GM18511 (cell line): ENCODE measurements at regions not wholly inside any gene's neighbourhood (a gene's known extent, or its start where the extent isn't known, plus 50 kb on each side); places are given as distances from the start of the nearest gene placed in this dataset.

Experiments
- ATAC-seq: cut with Tn5 transposase; IDR thresholded peaks from one replicate; pipeline ENCODE4 v1.9.1; 2021; ENCODE audit warnings: mild to moderate bottlenecking, moderate library complexity; ENCODE audit not compliant: unreplicated experiment

- no peak for ATAC-seq
Observed at GRCh38 chr9:120221844-120222243, 358.1 kb downstream of the CDK5RAP2 start.

GRCh38 chr9:120214332-120214731, 365.6 kb downstream of the CDK5RAP2 start:
- no peak for ATAC-seq

DNA sequence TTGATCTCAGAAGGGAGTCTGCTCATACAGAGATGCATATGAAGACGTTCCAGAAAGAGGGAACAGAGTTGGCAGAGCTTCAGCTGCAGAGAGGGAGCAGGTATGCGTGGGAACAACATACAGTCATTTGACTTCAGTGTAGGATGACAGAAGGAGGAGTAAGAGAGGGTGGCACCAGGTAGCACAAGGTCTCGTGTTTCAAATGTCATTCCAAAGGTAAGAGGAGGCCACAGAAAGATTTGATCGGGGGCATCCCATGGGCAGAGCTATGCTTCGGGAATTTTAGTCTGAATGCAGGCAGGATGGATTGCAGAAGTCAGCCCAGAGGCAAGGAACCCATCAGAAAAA, 367.1 kb downstream of the CDK5RAP2 start:
- ATAC-seq: peak; percentile 40

DNA sequence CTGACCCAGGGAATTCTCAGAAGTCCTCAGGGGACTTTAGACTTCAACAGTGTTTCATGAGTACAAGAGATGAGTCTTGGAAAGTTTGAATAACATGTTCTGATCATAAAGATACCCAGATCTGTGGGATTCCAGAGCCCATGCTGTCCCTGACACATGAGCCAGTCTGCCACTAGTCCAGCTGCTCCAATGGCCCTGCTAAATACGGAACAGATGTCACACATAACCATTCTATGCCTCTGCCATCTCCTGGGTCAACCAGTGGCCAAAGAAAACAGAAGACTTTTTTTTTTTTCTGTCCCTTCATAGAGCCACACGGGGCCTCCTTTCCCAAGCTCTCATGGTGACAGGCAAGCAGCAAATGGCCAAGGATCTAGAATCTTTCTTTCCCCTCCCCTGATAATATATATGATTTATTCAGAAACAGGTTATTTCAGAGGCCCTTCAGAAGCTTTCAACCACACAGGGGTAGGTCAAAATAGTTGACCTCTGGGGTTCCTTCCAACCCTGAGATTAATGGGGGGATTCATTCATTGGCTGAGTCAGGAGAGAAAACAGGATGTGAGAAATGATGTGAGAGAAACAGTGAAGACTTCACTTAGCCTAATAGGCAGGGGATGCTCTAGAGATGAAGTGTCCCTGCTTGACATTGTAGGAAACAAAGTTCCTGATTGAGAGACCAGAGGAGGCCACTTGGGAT, 367.7 kb downstream of the CDK5RAP2 start:
- peak; percentile 87 for ATAC-seq

- no peak for ATAC-seq
Observed at GRCh38 chr9:120210274-120210673, 369.7 kb downstream of the CDK5RAP2 start.

DNA sequence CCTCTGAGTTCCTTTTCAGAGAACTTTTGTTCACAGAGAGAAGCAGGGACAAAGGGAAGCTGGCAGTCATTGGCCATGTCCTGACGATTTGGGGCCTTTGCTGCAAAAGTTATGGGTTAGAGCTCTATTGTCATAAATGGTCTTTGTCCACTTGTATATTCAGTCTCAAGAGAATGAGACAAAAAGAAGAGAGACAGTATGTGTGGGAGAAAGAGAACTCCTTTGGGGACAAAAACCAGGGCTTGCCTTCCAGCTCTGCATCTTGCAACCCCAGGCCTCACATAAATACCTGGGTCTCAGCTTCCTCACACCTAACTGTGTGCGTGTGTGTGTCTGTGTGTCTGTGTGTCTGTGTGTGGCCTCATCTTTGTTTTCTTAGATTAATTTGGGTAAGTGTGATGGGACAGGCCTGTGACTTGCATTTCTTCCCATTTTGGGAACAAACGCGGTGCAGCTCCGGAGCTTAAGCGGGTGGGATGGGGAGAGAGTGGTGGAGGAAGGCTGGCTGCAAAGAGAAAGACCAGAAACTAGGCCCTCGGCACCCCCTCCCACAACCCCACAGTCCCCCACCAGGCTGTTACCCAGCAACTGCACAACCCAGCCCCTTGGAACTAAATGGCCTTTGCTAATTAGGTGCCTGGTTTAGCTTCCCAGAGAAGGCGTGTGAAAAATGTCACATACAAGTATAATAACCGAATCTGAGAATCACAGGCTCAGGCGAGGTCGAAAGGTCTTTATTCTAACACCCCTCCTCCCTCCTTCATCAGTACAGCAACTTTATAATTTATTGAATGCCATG, 376.9 kb downstream of the CDK5RAP2 start:
- no peak for ATAC-seq

DNA sequence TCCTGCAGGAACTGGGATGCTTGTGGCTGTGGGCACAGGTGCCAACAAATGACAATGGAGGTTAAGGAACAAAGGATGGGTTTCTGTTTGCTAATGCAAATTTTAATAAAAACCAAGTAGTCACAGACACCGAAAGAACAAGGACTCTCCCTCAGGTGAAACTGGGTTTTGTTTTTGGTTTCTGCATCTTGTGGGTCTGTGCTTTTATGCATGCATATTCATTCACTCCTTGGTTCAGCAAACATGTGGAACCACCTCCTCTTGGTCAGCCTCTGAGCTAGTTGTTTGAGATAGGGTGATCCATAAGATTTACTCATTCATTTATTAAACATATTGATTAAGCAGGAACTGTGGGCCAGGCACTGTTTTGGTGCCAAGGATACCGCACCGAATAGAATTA, 381.9 kb downstream of the CDK5RAP2 start:
- no peak for ATAC-seq

DNA sequence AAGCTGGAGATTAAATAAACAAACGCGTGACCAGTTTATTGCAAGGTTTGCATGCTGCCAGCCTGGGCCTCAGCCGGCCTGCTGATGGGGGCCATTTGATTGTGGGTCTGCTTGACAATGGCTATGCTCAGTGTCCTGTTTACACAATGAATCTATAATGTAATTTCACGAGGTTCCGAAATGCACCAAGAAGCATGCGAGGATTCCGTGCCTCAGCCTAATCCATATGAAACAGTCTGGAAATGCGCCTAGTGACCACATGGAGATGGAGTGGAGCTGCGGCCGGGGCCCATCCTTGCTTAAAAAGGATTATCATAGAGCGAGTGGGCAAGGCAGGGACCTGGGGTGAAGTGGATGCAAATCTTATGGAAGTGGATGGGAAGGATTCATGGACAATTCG, 382.4 kb downstream of the CDK5RAP2 start:
- ATAC-seq: no peak

DNA sequence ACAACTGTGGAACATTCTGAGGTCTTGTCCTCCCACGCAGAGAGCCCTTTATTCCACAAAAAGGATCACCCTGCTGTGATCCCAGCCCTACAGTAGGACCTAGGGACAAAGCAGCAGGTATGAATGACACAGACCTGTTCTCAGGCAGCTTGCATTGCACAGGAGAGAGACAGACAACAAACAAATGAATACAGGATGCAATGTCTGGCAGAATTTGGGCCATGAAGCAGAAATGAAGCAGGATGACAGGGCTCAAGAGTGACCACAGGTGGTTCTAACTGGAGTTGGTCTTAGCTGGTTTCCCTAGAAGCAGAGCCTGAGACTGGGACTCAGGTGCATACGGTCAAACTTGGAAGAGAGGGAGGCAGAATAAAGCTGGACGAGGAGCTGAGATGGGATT, 388.8 kb downstream of the CDK5RAP2 start:
- ATAC-seq: no peak

- no peak for ATAC-seq
Observed at GRCh38 chr9:120187758-120188157, 392.2 kb downstream of the CDK5RAP2 start.

DNA sequence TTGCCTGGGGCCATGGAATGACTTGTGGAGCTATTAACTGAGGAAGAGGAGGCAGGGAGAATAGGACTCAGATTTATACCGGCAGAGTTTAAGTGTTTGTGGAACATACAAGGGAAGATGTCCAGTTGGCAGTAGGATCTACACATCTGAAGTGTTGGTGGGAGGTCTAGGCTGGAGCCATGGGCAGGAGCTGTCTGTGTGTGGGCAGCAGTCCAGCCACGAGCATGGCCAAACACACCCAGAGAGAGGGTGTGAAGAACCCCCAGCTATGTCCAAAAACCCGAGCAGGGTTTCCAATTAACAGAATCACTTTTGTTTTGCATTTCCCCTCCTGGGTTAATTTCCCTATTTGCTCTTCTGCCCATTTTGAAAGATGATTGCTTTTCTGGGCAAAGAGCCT, 393.7 kb downstream of the CDK5RAP2 start:
- ATAC-seq: no peak

GRCh38 chr9:120184266-120184665, 395.7 kb downstream of the CDK5RAP2 start:
- ATAC-seq: no peak

DNA sequence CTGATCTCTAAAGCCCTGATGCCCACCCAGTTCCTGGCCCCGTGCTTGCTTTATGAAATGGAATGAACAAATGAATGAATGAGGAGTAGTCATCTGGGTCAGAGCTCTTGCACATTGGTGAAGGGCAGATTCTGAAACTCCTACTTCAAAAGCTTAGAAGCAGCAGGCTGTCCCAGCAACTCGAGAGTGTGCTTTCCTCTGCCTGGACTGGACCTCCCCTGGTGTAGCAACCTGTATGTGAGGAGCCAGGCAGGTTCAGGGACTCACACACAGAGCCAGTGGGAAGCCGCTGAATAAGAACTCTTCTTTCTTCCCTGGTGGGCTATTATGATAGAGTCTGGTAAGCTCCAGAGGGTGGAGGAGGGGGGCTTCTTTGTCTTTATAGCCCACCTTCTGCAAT, 396.4 kb downstream of the CDK5RAP2 start:
- ATAC-seq: no peak

- no peak for ATAC-seq
Observed at GRCh38 chr9:120182011-120182410, 398.0 kb downstream of the CDK5RAP2 start.

- ATAC-seq: no peak
Observed at GRCh38 chr9:120177121-120177520, 402.8 kb downstream of the CDK5RAP2 start.

DNA sequence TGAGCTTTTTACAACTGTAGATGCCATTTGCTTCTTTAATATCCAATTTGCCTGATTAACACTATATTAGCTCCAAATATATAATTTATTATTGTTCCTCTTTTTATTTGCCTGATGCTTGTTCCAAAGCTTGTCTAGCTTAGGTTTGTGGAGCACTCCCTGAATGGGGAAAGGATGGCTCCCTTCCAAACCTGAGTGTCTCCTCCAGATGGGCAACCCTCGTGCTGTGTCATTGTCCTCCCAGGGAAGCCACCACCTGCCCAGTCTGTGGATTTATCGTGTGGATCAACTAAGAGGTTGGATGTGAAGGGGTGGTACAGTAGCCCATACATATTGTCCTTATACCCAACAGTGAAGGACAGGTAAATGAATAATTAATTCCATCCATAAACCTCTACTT, 404.9 kb downstream of the CDK5RAP2 start:
- no peak for ATAC-seq

DNA sequence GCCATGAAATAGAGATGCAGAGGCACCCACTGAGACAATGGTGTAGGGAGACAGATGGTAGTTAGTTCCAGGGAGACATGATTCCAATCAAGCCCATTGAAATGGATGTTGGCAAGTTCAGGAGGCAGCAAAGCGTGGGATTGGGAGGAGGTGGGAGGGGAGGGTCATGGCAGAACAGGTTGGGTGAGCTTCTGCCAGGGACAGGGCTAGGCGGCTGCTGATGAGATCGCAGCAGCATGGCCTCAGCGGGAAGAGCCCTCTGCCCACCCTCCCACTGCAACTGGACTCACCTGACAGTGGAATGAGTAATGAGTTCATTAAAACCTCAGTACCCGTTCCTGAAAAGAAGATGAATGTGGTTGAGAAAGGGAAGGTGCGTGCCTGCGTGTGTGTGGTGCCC, 418.2 kb downstream of the CDK5RAP2 start:
- ATAC-seq: no peak

- no peak for ATAC-seq
Observed at GRCh38 chr9:120158221-120158620, 421.7 kb downstream of the CDK5RAP2 start.

DNA sequence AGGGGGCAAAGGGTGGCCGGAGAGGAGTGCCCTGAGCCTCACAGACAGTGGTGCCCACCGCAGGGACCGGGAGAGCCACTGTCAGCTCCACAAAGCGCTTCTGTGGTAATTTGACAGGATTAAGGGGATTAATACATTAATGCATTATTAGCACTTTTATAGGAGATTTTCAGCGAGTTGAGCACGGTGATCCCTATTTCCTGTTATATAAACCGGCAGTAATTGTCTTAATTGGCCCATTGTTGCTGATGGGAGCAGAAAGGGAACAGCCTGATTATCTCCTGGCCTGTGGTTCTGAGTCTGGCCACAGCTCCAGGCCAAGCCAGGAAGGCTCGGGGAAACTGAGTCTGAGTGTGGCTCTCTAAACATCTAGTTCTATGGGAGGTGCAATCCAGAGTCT, 423.6 kb downstream of the CDK5RAP2 start:
- ATAC-seq: no peak

GRCh38 chr9:120153258-120153657, 426.7 kb downstream of the CDK5RAP2 start:
- no peak for ATAC-seq

GRCh38 chr9:120152295-120152694, 427.7 kb downstream of the CDK5RAP2 start:
- no peak for ATAC-seq

GRCh38 chr9:120151806-120152205, 428.2 kb downstream of the CDK5RAP2 start:
- no peak for ATAC-seq

- no peak for ATAC-seq
Observed at GRCh38 chr9:120151149-120151548, 428.8 kb downstream of the CDK5RAP2 start.
